HG03097 (cell line): ENCODE measurements at regions not wholly inside any gene's neighbourhood (a gene's known extent, or its start where the extent isn't known, plus 50 kb on each side); places are given as distances from the start of the nearest gene placed in this dataset.
A peak's percentile ranks its signal among the peaks of the same experiment; 100 is the strongest.

Experiments
- ATAC-seq: cut with Tn5 transposase; IDR thresholded peaks from one replicate; pipeline ENCODE4 v1.9.1; 2021; ENCODE audit not compliant: unreplicated experiment, low FRiP score

GRCh38 chr3:99467420-99467819 lies 171.0 kb upstream of the COL8A1 start:
- no peak for ATAC-seq

- no peak for ATAC-seq
These were observed 172.1 kb upstream of the COL8A1 start for GRCh38 chr3:99466331-99466730.

GRCh38 chr3:99458013-99458412 lies 180.4 kb upstream of the COL8A1 start:
- ATAC-seq, result no peak

- no peak for ATAC-seq
These were observed 195.8 kb upstream of the COL8A1 start for GRCh38 chr3:99442599-99442998.

GRCh38 chr3:99439892-99440291 lies 198.5 kb upstream of the COL8A1 start:
- no peak for ATAC-seq

- ATAC-seq, result no peak
These were observed 204.2 kb upstream of the COL8A1 start for GRCh38 chr3:99434190-99434589.

GRCh38 chr3:99430348-99431134 lies 207.9 kb upstream of the COL8A1 start:
- no peak for ATAC-seq

GRCh38 chr3:99429502-99429901 lies 208.9 kb upstream of the COL8A1 start:
- ATAC-seq, result no peak

GRCh38 chr3:99425930-99426329 lies 212.5 kb upstream of the COL8A1 start:
- ATAC-seq, result no peak

- no peak for ATAC-seq
These were observed 219.3 kb upstream of the COL8A1 start for GRCh38 chr3:99419116-99419515.

- ATAC-seq, result peak; percentile 75
These were observed 219.7 kb upstream of the COL8A1 start for GRCh38 chr3:99418709-99419108.

GRCh38 chr3:99418209-99418635 lies 220.2 kb upstream of the COL8A1 start:
- peak; percentile 73 for ATAC-seq

- ATAC-seq, result no peak
These were observed 224.9 kb upstream of the COL8A1 start for GRCh38 chr3:99413504-99413903.

- ATAC-seq, result peak; percentile 89
These were observed 227.5 kb upstream of the COL8A1 start for GRCh38 chr3:99410789-99411311.

GRCh38 chr3:99409961-99410360 lies 228.4 kb upstream of the COL8A1 start:
- ATAC-seq, result peak; percentile 11

- no peak for ATAC-seq
These were observed 231.1 kb upstream of the COL8A1 start for GRCh38 chr3:99407257-99407656.

- ATAC-seq, result no peak
These were observed 235.6 kb upstream of the COL8A1 start for GRCh38 chr3:99402755-99403154.

- no peak for ATAC-seq
These were observed 238.0 kb upstream of the COL8A1 start for GRCh38 chr3:99400352-99400751.

GRCh38 chr3:99396651-99397275 lies 241.6 kb upstream of the COL8A1 start:
- no peak for ATAC-seq

GRCh38 chr3:99394831-99395778 lies 243.3 kb upstream of the COL8A1 start:
- no peak for ATAC-seq

- ATAC-seq, result no peak
These were observed 244.4 kb upstream of the COL8A1 start for GRCh38 chr3:99393961-99394360.
